ENCODE measurements at regions not wholly inside any gene's neighbourhood (a gene's known extent, or its start where the extent isn't known, plus 50 kb on each side); places are given as distances from the start of the nearest gene placed in this dataset.
"Not testable (repeated sequence)": the region's sequence is repeated elsewhere in the genome, so short reads cannot be mapped to it uniquely, and the experiment has no call there.

- H3K4me1 Mint-ChIP-seq (ENCODE audit: low read depth): no peaks in the 10 kb centered on the region
Measured at GRCh38 chr5:7218141-7218540, 177.8 kb upstream of the ADCY2 start.

GRCh38 chr5:7220156-7220555 lies 175.8 kb upstream of the ADCY2 start:
- Mint-ChIP-seq H3K27me3 (ENCODE audit: low read depth) (no peaks in the 10 kb centered on the region), H3K9me3 (no peaks in the 10 kb centered on the region), H3K4me3 (no peak overlapping the region), H3K4me1 (ENCODE audit: low read depth) (no peaks in the 10 kb centered on the region), H3K36me3 (ENCODE audit: insufficient read depth) (no peaks in the 10 kb centered on the region)
- ATAC-seq (no peak), DNase-seq (no peak)

More at GRCh38 chr5:7218141-7218540, 177.8 kb upstream of the ADCY2 start:
- ATAC-seq (no peak), DNase-seq (no peak)
- H3K36me3 Mint-ChIP-seq (ENCODE audit: insufficient read depth): no peaks in the 10 kb centered on the region
- H3K4me3 Mint-ChIP-seq: no peak overlapping the region
- no peaks in the 10 kb centered on the region for H3K9me3 Mint-ChIP-seq
- H3K27me3 Mint-ChIP-seq (ENCODE audit: low read depth): no peaks in the 10 kb centered on the region

- H3K27me3 Mint-ChIP-seq (ENCODE audit: low read depth): no peaks in the 10 kb centered on the region
- no peak for DNase-seq
- H3K9me3 Mint-ChIP-seq: no peaks in the 10 kb centered on the region
- no peaks in the 10 kb centered on the region for H3K4me1 Mint-ChIP-seq (ENCODE audit: low read depth)
- no peak overlapping the region for H3K4me3 Mint-ChIP-seq
- H3K36me3 Mint-ChIP-seq (ENCODE audit: insufficient read depth): no peaks in the 10 kb centered on the region
- ATAC-seq: no peak
Measured at GRCh38 chr5:7221041-7221440, 174.9 kb upstream of the ADCY2 start.

- no peaks in the 10 kb centered on the region for H3K27me3 Mint-ChIP-seq (ENCODE audit: low read depth)
- H3K4me3 Mint-ChIP-seq: no peak overlapping the region
- no peaks in the 10 kb centered on the region for H3K36me3 Mint-ChIP-seq (ENCODE audit: insufficient read depth)
- ATAC-seq (no peak), DNase-seq (no peak)
- no peaks in the 10 kb centered on the region for H3K4me1 Mint-ChIP-seq (ENCODE audit: low read depth)
- H3K9me3 Mint-ChIP-seq: peaks cover 12% of the 10 kb centered on the region
Measured at GRCh38 chr5:7225826-7226225, 170.1 kb upstream of the ADCY2 start.

GRCh38 chr5:7242118-7242710 lies 153.7 kb upstream of the ADCY2 start:
- Mint-ChIP-seq H3K4me3 (no peak overlapping the region), H3K36me3 (ENCODE audit: insufficient read depth) (no peaks in the 10 kb centered on the region), H3K4me1 (ENCODE audit: low read depth) (no peaks in the 10 kb centered on the region), H3K9me3 (no peaks in the 10 kb centered on the region), H3K27me3 (ENCODE audit: low read depth) (no peaks in the 10 kb centered on the region)
- no peak for DNase-seq
- no peak for ATAC-seq

- no peak for ATAC-seq
- no peaks in the 10 kb centered on the region for H3K36me3 Mint-ChIP-seq (ENCODE audit: insufficient read depth)
- no peaks in the 10 kb centered on the region for H3K27me3 Mint-ChIP-seq (ENCODE audit: low read depth)
- no peaks in the 10 kb centered on the region for H3K4me1 Mint-ChIP-seq (ENCODE audit: low read depth)
- no peaks in the 10 kb centered on the region for H3K9me3 Mint-ChIP-seq
- DNase-seq: no peak
- no peak overlapping the region for H3K4me3 Mint-ChIP-seq
Measured at GRCh38 chr5:7244208-7244607, 151.7 kb upstream of the ADCY2 start.

- no peak overlapping the region for H3K4me3 Mint-ChIP-seq
- no peaks in the 10 kb centered on the region for H3K9me3 Mint-ChIP-seq
- H3K27me3 Mint-ChIP-seq (ENCODE audit: low read depth): no peaks in the 10 kb centered on the region
- DNase-seq: no peak
- no peak for ATAC-seq
- H3K4me1 Mint-ChIP-seq (ENCODE audit: low read depth): no peaks in the 10 kb centered on the region
- no peaks in the 10 kb centered on the region for H3K36me3 Mint-ChIP-seq (ENCODE audit: insufficient read depth)
Measured at GRCh38 chr5:7245121-7245651, 150.8 kb upstream of the ADCY2 start.

GRCh38 chr5:7246287-7246686 lies 149.7 kb upstream of the ADCY2 start:
- no peak overlapping the region for H3K4me3 Mint-ChIP-seq
- DNase-seq (no peak), ATAC-seq (no peak)
- no peaks in the 10 kb centered on the region for H3K27me3 Mint-ChIP-seq (ENCODE audit: low read depth)
- no peaks in the 10 kb centered on the region for H3K36me3 Mint-ChIP-seq (ENCODE audit: insufficient read depth)
- no peaks in the 10 kb centered on the region for H3K4me1 Mint-ChIP-seq (ENCODE audit: low read depth)
- H3K9me3 Mint-ChIP-seq: no peaks in the 10 kb centered on the region

GRCh38 chr5:7250004-7250403 lies 145.9 kb upstream of the ADCY2 start:
- no peak for ATAC-seq
- H3K27me3 Mint-ChIP-seq (ENCODE audit: low read depth): no peaks in the 10 kb centered on the region
- H3K4me3 Mint-ChIP-seq: no peak overlapping the region
- H3K4me1 Mint-ChIP-seq (ENCODE audit: low read depth): no peaks in the 10 kb centered on the region
- H3K9me3 Mint-ChIP-seq: no peaks in the 10 kb centered on the region
- no peaks in the 10 kb centered on the region for H3K36me3 Mint-ChIP-seq (ENCODE audit: insufficient read depth)
- no peak for DNase-seq

- no peaks in the 10 kb centered on the region for H3K4me1 Mint-ChIP-seq (ENCODE audit: low read depth)
- H3K36me3 Mint-ChIP-seq (ENCODE audit: insufficient read depth): no peaks in the 10 kb centered on the region
- H3K27me3 Mint-ChIP-seq (ENCODE audit: low read depth): no peaks in the 10 kb centered on the region
- DNase-seq (no peak), ATAC-seq (no peak)
- H3K9me3 Mint-ChIP-seq: no peaks in the 10 kb centered on the region
- no peak overlapping the region for H3K4me3 Mint-ChIP-seq
Measured at GRCh38 chr5:7250611-7251010, 145.3 kb upstream of the ADCY2 start.

- H3K36me3 Mint-ChIP-seq (ENCODE audit: insufficient read depth): no peaks in the 10 kb centered on the region
Measured at GRCh38 chr5:7251132-7251531, 144.8 kb upstream of the ADCY2 start.

GRCh38 chr5:7261049-7261448 lies 134.9 kb upstream of the ADCY2 start:
- no peak overlapping the region for H3K4me3 Mint-ChIP-seq
- no peak for ATAC-seq

More at GRCh38 chr5:7251132-7251531, 144.8 kb upstream of the ADCY2 start:
- Mint-ChIP-seq H3K4me3 (no peak overlapping the region), H3K27me3 (ENCODE audit: low read depth) (no peaks in the 10 kb centered on the region), H3K9me3 (no peaks in the 10 kb centered on the region), H3K4me1 (ENCODE audit: low read depth) (no peaks in the 10 kb centered on the region)
- DNase-seq (no peak), ATAC-seq (no peak)

GRCh38 chr5:7261900-7262299 lies 134.0 kb upstream of the ADCY2 start:
- H3K4me3 Mint-ChIP-seq: no peak overlapping the region
- ATAC-seq (no peak), DNase-seq (no peak)
- H3K36me3 Mint-ChIP-seq (ENCODE audit: insufficient read depth): no peaks in the 10 kb centered on the region
- H3K27me3 Mint-ChIP-seq (ENCODE audit: low read depth): no peaks in the 10 kb centered on the region
- H3K4me1 Mint-ChIP-seq (ENCODE audit: low read depth): no peaks in the 10 kb centered on the region
- H3K9me3 Mint-ChIP-seq: no peaks in the 10 kb centered on the region

More at GRCh38 chr5:7261049-7261448, 134.9 kb upstream of the ADCY2 start:
- Mint-ChIP-seq H3K9me3 (no peaks in the 10 kb centered on the region), H3K27me3 (ENCODE audit: low read depth) (no peaks in the 10 kb centered on the region), H3K4me1 (ENCODE audit: low read depth) (no peaks in the 10 kb centered on the region), H3K36me3 (ENCODE audit: insufficient read depth) (no peaks in the 10 kb centered on the region)
- DNase-seq: no peak

- H3K4me3 Mint-ChIP-seq; H3K9me3 Mint-ChIP-seq; ATAC-seq; H3K36me3 Mint-ChIP-seq (ENCODE audit: insufficient read depth); H3K27me3 Mint-ChIP-seq (ENCODE audit: low read depth); DNase-seq; H3K4me1 Mint-ChIP-seq (ENCODE audit: low read depth): not testable (repeated sequence)
Measured at GRCh38 chr5:7263398-7264015, 132.4 kb upstream of the ADCY2 start.

GRCh38 chr5:7265776-7266175 lies 130.2 kb upstream of the ADCY2 start:
- H3K27me3 Mint-ChIP-seq (ENCODE audit: low read depth); H3K4me3 Mint-ChIP-seq; H3K4me1 Mint-ChIP-seq (ENCODE audit: low read depth); H3K36me3 Mint-ChIP-seq (ENCODE audit: insufficient read depth); H3K9me3 Mint-ChIP-seq; ATAC-seq; DNase-seq: not testable (repeated sequence)

Measured in activated T-cell treated with anti-CD3 and anti-CD28 coated beads, Interleukin-2, amount 50 U/mL, for 4 hours (primary cell).